Lung (tissue), 11 donors: ENCODE measurements at regions not wholly inside any gene's neighbourhood (a gene's known extent, or its start where the extent isn't known, plus 50 kb on each side); places are given as distances from the start of the nearest gene placed in this dataset.
"Not testable (repeated sequence)": the region's sequence is repeated elsewhere in the genome, so short reads cannot be mapped to it uniquely, and the experiment has no call there.

Source experiments
- ATAC-seq: fragments of 200-7000 bp; cut with Tn5 transposase; one replicate; pipeline ENCODE4 v1.9.1; 2020; ENCODE audit warnings: moderate number of reproducible peaks; ENCODE audit not compliant: insufficient read depth, low FRiP score
- DNase-seq, 3 donors: peaks; one replicate each; pipeline ENCODE4 v3.0.0-alpha.2; 2013 to 2017
- H3K27ac ChIP-seq, 2 donors: one replicate each; pipeline ENCODE4 v1.5.1; 2013; ENCODE audit warnings: mild to moderate bottlenecking in 2 of 2, moderate library complexity in 2 of 2, control low read depth in 1 of 2, inconsistent platforms in 1 of 2, low read depth in 1 of 2, low read length in 1 of 2
- H3K27me3 ChIP-seq, 3 donors: one replicate each; pipeline ENCODE4 v1.5.1; 2013; ENCODE audit warnings: low read length in 2 of 3; ENCODE audit not compliant: control insufficient read depth in 3 of 3, insufficient read depth in 3 of 3
- H3K36me3 ChIP-seq, 4 donors: one replicate each; pipeline ENCODE4 v1.5.1; 2013; ENCODE audit warnings: low read length in 4 of 4, mild to moderate bottlenecking in 1 of 4, moderate library complexity in 1 of 4; ENCODE audit not compliant: control insufficient read depth in 4 of 4, insufficient read depth in 4 of 4
- H3K4me1 ChIP-seq, 5 donors: one replicate each; pipeline ENCODE4 v1.5.1; 2013; ENCODE audit warnings: low read length in 5 of 5, mild to moderate bottlenecking in 2 of 5, moderate library complexity in 1 of 5; ENCODE audit not compliant: control insufficient read depth in 5 of 5, insufficient read depth in 5 of 5
- H3K4me3 ChIP-seq: one replicate; pipeline ENCODE4 v1.5.1; 2013; ENCODE audit warnings: mild to moderate bottlenecking, control low read depth, moderate library complexity
- H3K9ac ChIP-seq, 2 donors: one replicate each; pipeline ENCODE4 v1.5.1; 2013; ENCODE audit warnings: low read length in 2 of 2, control low read depth in 1 of 2; ENCODE audit not compliant: insufficient read depth in 1 of 2
- H3K9me3 ChIP-seq, 4 donors: one replicate each; pipeline ENCODE4 v1.5.1; 2013; ENCODE audit warnings: low read length in 3 of 4, mild to moderate bottlenecking in 1 of 4, moderate library complexity in 1 of 4; ENCODE audit not compliant: control insufficient read depth in 4 of 4, insufficient read depth in 3 of 4
- WGBS, 2 donors: extraction: QIAGEN DNeasy Blood & Tissue Kit; methylation state at CpG; one replicate each; pipeline ENCODE4 v1.1.7; 2013; 5-methylcytosine and 5-hydroxymethylcytosine counted together
- TF ChIP-seq, protein P1 (sequence below): IDR thresholded peaks from 2 replicates; pipeline ENCODE4 v1.5.1; 2012; ENCODE audit warnings: mild to moderate bottlenecking; ENCODE audit errors: control extremely low read depth, extremely low read depth
- donor health status: control.
- donor health status: control.
- donor health status: Bipolar disorder and iron deficiency.
- donor health status: healthy.
- donor health status: DM: yes; HTN: yes; CAD: no.

GRCh38 chr16:76862901-76863300 is 328.1 kb upstream of the MON1B start:
- H3K36me3 ChIP-seq = no peaks in the 10 kb centered on the region
- no peak overlapping the region for H3K9ac ChIP-seq
- H3K4me1 ChIP-seq = no peaks in the 10 kb centered on the region
- TF ChIP-seq, protein P1, sequence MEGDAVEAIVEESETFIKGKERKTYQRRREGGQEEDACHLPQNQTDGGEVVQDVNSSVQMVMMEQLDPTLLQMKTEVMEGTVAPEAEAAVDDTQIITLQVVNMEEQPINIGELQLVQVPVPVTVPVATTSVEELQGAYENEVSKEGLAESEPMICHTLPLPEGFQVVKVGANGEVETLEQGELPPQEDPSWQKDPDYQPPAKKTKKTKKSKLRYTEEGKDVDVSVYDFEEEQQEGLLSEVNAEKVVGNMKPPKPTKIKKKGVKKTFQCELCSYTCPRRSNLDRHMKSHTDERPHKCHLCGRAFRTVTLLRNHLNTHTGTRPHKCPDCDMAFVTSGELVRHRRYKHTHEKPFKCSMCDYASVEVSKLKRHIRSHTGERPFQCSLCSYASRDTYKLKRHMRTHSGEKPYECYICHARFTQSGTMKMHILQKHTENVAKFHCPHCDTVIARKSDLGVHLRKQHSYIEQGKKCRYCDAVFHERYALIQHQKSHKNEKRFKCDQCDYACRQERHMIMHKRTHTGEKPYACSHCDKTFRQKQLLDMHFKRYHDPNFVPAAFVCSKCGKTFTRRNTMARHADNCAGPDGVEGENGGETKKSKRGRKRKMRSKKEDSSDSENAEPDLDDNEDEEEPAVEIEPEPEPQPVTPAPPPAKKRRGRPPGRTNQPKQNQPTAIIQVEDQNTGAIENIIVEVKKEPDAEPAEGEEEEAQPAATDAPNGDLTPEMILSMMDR = no peak
- peaks cover 0 to 6% (median 0%) of the 10 kb centered on the region in 4 donors for H3K9me3 ChIP-seq
- ATAC-seq (no peak), DNase-seq (no peak)
- H3K27ac ChIP-seq = no peak overlapping the region
- no peak overlapping the region for H3K4me3 ChIP-seq
- no peaks in the 10 kb centered on the region for H3K27me3 ChIP-seq

GRCh38 chr16:76866994-76867393 is 324.0 kb upstream of the MON1B start:
- H3K9ac ChIP-seq = no peak overlapping the region
- H3K36me3 ChIP-seq = no peaks in the 10 kb centered on the region
- H3K27me3 ChIP-seq = no peaks in the 10 kb centered on the region
- H3K9me3 ChIP-seq = no peaks in the 10 kb centered on the region
- ATAC-seq (no peak), DNase-seq (no peak)
- H3K4me1 ChIP-seq = no peaks in the 10 kb centered on the region
- no peak overlapping the region for H3K27ac ChIP-seq
- TF ChIP-seq, protein P1 = no peak
- no peak overlapping the region for H3K4me3 ChIP-seq
- 61 to 86% methylated on average over 1 of the region's 1 CpG for WGBS, 2 donors

- H3K9ac ChIP-seq = no peak overlapping the region
- H3K36me3 ChIP-seq = no peaks in the 10 kb centered on the region
- TF ChIP-seq, protein P1 = no peak
- ATAC-seq = no peak
- peaks cover 0 to 2% (median 0%) of the 10 kb centered on the region in 4 donors for H3K9me3 ChIP-seq
- no peak for DNase-seq
- no peaks in the 10 kb centered on the region for H3K27me3 ChIP-seq
- H3K4me1 ChIP-seq = no peaks in the 10 kb centered on the region
- WGBS, 2 donors = 0 to 11% methylated on average over 1 of the region's 1 CpG
- H3K27ac ChIP-seq = no peak overlapping the region
- no peak overlapping the region for H3K4me3 ChIP-seq
Measured at GRCh38 chr16:76875898-76876297, 315.1 kb upstream of the MON1B start.

DNA sequence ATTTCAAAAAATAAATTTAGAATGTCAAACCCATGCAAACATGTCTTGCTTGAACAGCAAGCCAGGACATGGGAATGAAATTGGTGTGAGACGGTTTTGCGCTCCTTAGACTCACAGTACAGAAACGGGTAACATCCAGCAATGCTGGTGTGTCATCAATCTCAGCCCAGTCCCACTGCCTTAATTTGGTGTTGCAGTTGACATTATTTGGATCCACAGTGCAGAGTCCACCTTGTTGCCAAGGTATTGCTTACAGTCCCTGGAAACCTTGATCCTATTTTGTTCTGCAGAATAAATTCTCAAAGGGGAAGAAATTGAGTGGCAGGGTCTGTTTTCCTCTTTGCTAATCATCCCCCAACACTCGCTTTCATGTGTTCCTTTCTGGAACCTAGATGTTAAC is 311.6 kb upstream of the MON1B start:
- H3K27me3 ChIP-seq = no peaks in the 10 kb centered on the region
- H3K4me3 ChIP-seq = no peak overlapping the region
- no peaks in the 10 kb centered on the region for H3K36me3 ChIP-seq
- WGBS, 2 donors = 85 to 90% methylated on average over 4 of the region's 4 CpGs
- TF ChIP-seq, protein P1 = no peak
- ATAC-seq (no peak), DNase-seq (no peak)
- H3K9ac ChIP-seq = no peak overlapping the region
- H3K4me1 ChIP-seq = no peaks in the 10 kb centered on the region
- no peaks in the 10 kb centered on the region for H3K9me3 ChIP-seq
- no peak overlapping the region for H3K27ac ChIP-seq

- 71 to 77% methylated on average over 5 of the region's 5 CpGs for WGBS, 2 donors
- H3K27me3 ChIP-seq = not testable (repeated sequence)
Measured at GRCh38 chr16:76880523-76880922, 310.5 kb upstream of the MON1B start.

More at GRCh38 chr16:76880523-76880922, 310.5 kb upstream of the MON1B start:
- DNase-seq, H3K9ac ChIP-seq, ATAC-seq, H3K4me1 ChIP-seq, H3K27ac ChIP-seq, H3K36me3 ChIP-seq, H3K9me3 ChIP-seq, H3K4me3 ChIP-seq: not testable (repeated sequence)
